ENCODE measurements at regions not wholly inside any gene's neighbourhood (a gene's known extent, or its start where the extent isn't known, plus 50 kb on each side); places are given as distances from the start of the nearest gene placed in this dataset.

- no peak for DNase-seq (ENCODE audit: low spot score)
Measured at GRCh38 chr16:65497571-65497970, 375.7 kb upstream of the CDH11 start.

GRCh38 chr16:65495106-65495505 lies 373.2 kb upstream of the CDH11 start:
- no peak for DNase-seq (ENCODE audit: low spot score)

GRCh38 chr16:65494609-65495008 lies 372.7 kb upstream of the CDH11 start:
- no peak for DNase-seq (ENCODE audit: low spot score)

GRCh38 chr16:65494080-65494479 lies 372.2 kb upstream of the CDH11 start:
- no peak for DNase-seq (ENCODE audit: low spot score)

- DNase-seq (ENCODE audit: low spot score): no peak
Measured at GRCh38 chr16:65490286-65490685, 368.4 kb upstream of the CDH11 start.

GRCh38 chr16:65489531-65490023 lies 367.7 kb upstream of the CDH11 start:
- DNase-seq (ENCODE audit: low spot score): no peak

GRCh38 chr16:65487231-65487630 lies 365.4 kb upstream of the CDH11 start:
- DNase-seq (ENCODE audit: low spot score): no peak

- DNase-seq (ENCODE audit: low spot score): no peak
Measured at GRCh38 chr16:65481956-65482355, 360.1 kb upstream of the CDH11 start.

- DNase-seq (ENCODE audit: low spot score): no peak
Measured at GRCh38 chr16:65480281-65481091, 358.6 kb upstream of the CDH11 start.

GRCh38 chr16:65476448-65476955 lies 354.6 kb upstream of the CDH11 start:
- DNase-seq (ENCODE audit: low spot score): no peak

- DNase-seq (ENCODE audit: low spot score): no peak
Measured at GRCh38 chr16:65473699-65474098, 351.8 kb upstream of the CDH11 start.

GRCh38 chr16:65469116-65469515 lies 347.3 kb upstream of the CDH11 start:
- no peak for DNase-seq (ENCODE audit: low spot score)

- DNase-seq (ENCODE audit: low spot score): no peak
Measured at GRCh38 chr16:65468133-65468532, 346.3 kb upstream of the CDH11 start.

- no peak for DNase-seq (ENCODE audit: low spot score)
Measured at GRCh38 chr16:65463652-65464260, 341.9 kb upstream of the CDH11 start.

GRCh38 chr16:65457084-65457483 lies 335.2 kb upstream of the CDH11 start:
- no peak for DNase-seq (ENCODE audit: low spot score)

GRCh38 chr16:65455761-65456160 lies 333.9 kb upstream of the CDH11 start:
- DNase-seq (ENCODE audit: low spot score): no peak

- no peak for DNase-seq (ENCODE audit: low spot score)
Measured at GRCh38 chr16:65453646-65454045, 331.8 kb upstream of the CDH11 start.

- no peak for DNase-seq (ENCODE audit: low spot score)
Measured at GRCh38 chr16:65449526-65449925, 327.7 kb upstream of the CDH11 start.

- DNase-seq (ENCODE audit: low spot score): no peak
Measured at GRCh38 chr16:65446427-65446826, 324.6 kb upstream of the CDH11 start.

- DNase-seq (ENCODE audit: low spot score): no peak
Measured at GRCh38 chr16:65445313-65446260, 323.7 kb upstream of the CDH11 start.

- DNase-seq (ENCODE audit: low spot score): no peak
Measured at GRCh38 chr16:65441501-65441900, 319.6 kb upstream of the CDH11 start.

- no peak for DNase-seq (ENCODE audit: low spot score)
Measured at GRCh38 chr16:65429504-65430181, 307.8 kb upstream of the CDH11 start.
